PC-3 (cell line): ENCODE measurements at regions not wholly inside any gene's neighbourhood (a gene's known extent, or its start where the extent isn't known, plus 50 kb on each side); places are given as distances from the start of the nearest gene placed in this dataset.

Experiments used
- ATAC-seq: fragments of 200-7000 bp; cut with Tn5 transposase; 2 replicates; pipeline ENCODE4 v1.9.1; 2020; ENCODE audit warnings: mild to moderate bottlenecking, moderate library complexity
- BruUV-seq: library from RNA; stranded (reverse); fragments of 400-500 nt; replicated peaks from 2 replicates; lab custom pipeline; 2021; lab: Mats Ljungman, UMichigan
- CTCF ChIA-PET: fragments of 300-600 bp; sonication (Branson Sonifier 250); formaldehyde crosslinking; loops from one replicate; lab custom pipeline; 2022; ENCODE audit warnings: antibody characterized with exemption; lab: Charles Lee
- POLR2A ChIA-PET: fragments of 300-600 bp; sonication (Branson Sonifier 250); formaldehyde crosslinking; loops from one replicate; lab custom pipeline; 2022; ENCODE audit warnings: antibody characterized with exemption; ENCODE audit not compliant: unreplicated experiment; lab: Charles Lee
- DNase-seq: peaks from one replicate; pipeline ENCODE4 v3.0.0-alpha.2; 2015
- H2AFZ ChIP-seq: fragments of 300-600 bp; sonication (generic); 2 replicates; pipeline ENCODE4 v1.6.0; 2016; ENCODE audit warnings: antibody characterized with exemption, low read length
- H3F3A ChIP-seq: fragments of 300-600 bp; sonication (generic); one replicate; pipeline ENCODE4 v1.6.0; 2017; ENCODE audit warnings: antibody characterized with exemption, low read length, control low read depth, mild to moderate bottlenecking; ENCODE audit not compliant: unreplicated experiment
- H3K27ac ChIP-seq: fragments of 300-600 bp; sonication (generic); 2 replicates; pipeline ENCODE4 v1.5.1; 2016; ENCODE audit warnings: mild to moderate bottlenecking, low read length
- H3K27me3 ChIP-seq: fragments of 300-600 bp; sonication (generic); 2 replicates; pipeline ENCODE4 v1.6.1; 2016; ENCODE audit warnings: low read length, mixed read lengths
- H3K36me3 ChIP-seq: fragments of 300-600 bp; sonication (generic); 2 replicates; pipeline ENCODE4 v1.6.1; 2016; ENCODE audit warnings: low read depth, mixed run types, low read length, mixed read lengths
- H3K4me1 ChIP-seq: fragments of 300-600 bp; sonication (generic); 2 replicates; pipeline ENCODE4 v1.5.1; 2016; ENCODE audit warnings: low read length; ENCODE audit not compliant: insufficient read depth
- H3K4me2 ChIP-seq: fragments of 300-600 bp; sonication (generic); 2 replicates; pipeline ENCODE4 v1.6.0; 2016; ENCODE audit warnings: low read length
- H3K4me3 ChIP-seq: fragments of 300-600 bp; sonication (generic); 2 replicates; pipeline ENCODE4 v1.5.1; 2016; ENCODE audit warnings: mild to moderate bottlenecking, low read length, mixed read lengths
- H3K79me2 ChIP-seq: fragments of 300-600 bp; sonication (generic); 2 replicates; pipeline ENCODE4 v1.6.1; 2017; ENCODE audit warnings: low read length, mixed read lengths
- H3K9ac ChIP-seq: fragments of 300-600 bp; sonication (generic); 2 replicates; pipeline ENCODE4 v1.6.0; 2016; ENCODE audit warnings: mild to moderate bottlenecking, low read length
- H3K9me2 ChIP-seq: fragments of 300-600 bp; sonication (generic); replicated peaks from 2 replicates; pipeline ENCODE4 v1.6.1; 2016; ENCODE audit warnings: mixed run types, low read length, mixed read lengths
- H3K9me3 ChIP-seq: fragments of 300-600 bp; sonication (generic); 2 replicates; pipeline ENCODE4 v1.6.1; 2016; ENCODE audit warnings: low read length, mixed read lengths
- H4K20me1 ChIP-seq: fragments of 300-600 bp; sonication (generic); 2 replicates; pipeline ENCODE4 v1.6.1; 2016; ENCODE audit warnings: low read length, mixed read lengths
- CTCF ChIP-seq: fragments of 300-600 bp; sonication (generic); conservative IDR thresholded peaks from 2 replicates; pipeline ENCODE4 v1.5.1; 2017; ENCODE audit warnings: antibody characterized with exemption, low read depth, mild to moderate bottlenecking, low read length
- EZH2 ChIP-seq: fragments of 300-600 bp; sonication (generic); IDR thresholded peaks from one replicate; pipeline ENCODE4 v1.6.1; 2017; ENCODE audit warnings: antibody characterized with exemption, mild to moderate bottlenecking, low read length; ENCODE audit not compliant: unreplicated experiment
- EZH2phosphoT487 ChIP-seq: fragments of 300-600 bp; sonication (generic); IDR thresholded peaks from 2 replicates; pipeline ENCODE4 v1.6.1; 2018; ENCODE audit warnings: mild to moderate bottlenecking, antibody characterized with exemption, low read length, borderline replicate concordance
- intact Hi-C: fragments of 100-400 bp; cut with micrococcal nuclease; formaldehyde crosslinking; loops from 2 replicates; pipeline ENCODE4 v1.9.0; 2023

DNA sequence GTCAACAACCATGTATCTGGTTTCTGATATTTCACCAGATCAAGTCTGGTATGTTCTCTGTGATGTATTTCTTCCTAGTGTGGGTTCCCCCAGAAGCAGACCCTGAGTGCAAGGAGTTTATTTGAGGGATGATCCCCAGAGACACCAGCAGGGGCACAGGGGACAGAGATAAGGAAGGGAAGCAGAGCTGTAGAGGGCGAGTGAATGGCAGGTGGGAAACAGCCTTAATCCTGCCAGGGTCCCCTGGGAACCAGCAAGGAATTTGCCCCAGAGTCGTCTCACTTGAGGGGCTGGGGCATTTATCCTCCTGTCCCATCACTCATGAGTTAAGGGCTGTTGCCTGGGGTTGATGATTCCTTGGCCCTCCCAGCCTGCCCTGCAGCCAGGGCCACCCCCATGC, 206.4 kb upstream of the BCOR start:
- H3K27ac ChIP-seq: no peak overlapping the region
- H3K4me2 ChIP-seq: no peak overlapping the region
- no peaks in the 10 kb centered on the region for H3K79me2 ChIP-seq
- H3K4me1 ChIP-seq: no peaks in the 10 kb centered on the region
- H3F3A ChIP-seq: no peaks in the 10 kb centered on the region
- H3K9ac ChIP-seq: no peak overlapping the region
- no peak overlapping the region for H3K4me3 ChIP-seq
- no peak for ATAC-seq
- no peak for DNase-seq
- H3K9me3 ChIP-seq: no peaks in the 10 kb centered on the region
- no peak for TF ChIP-seq EZH2
- no peak for TF ChIP-seq CTCF
- no peak for TF ChIP-seq EZH2phosphoT487
- CTCF ChIA-PET: no interaction called here
- no peaks in the 10 kb centered on the region for H3K9me2 ChIP-seq
- no peak overlapping the region for H2AFZ ChIP-seq
- no TSS peak for BruUV-seq
- intact Hi-C loops: no loop called here
- H4K20me1 ChIP-seq: no peaks in the 10 kb centered on the region
- peaks cover 12% of the 10 kb centered on the region for H3K27me3 ChIP-seq
- POLR2A ChIA-PET: no interaction called here
- no peaks in the 10 kb centered on the region for H3K36me3 ChIP-seq

- Histone ChIP-seq H3K4me2 (no peak overlapping the region), H3K4me3 (no peak overlapping the region), H3K9me3 (no peaks in the 10 kb centered on the region), H3F3A (no peaks in the 10 kb centered on the region), H3K27ac (no peak overlapping the region), H3K79me2 (no peaks in the 10 kb centered on the region), H2AFZ (no peak overlapping the region), H3K4me1 (no peaks in the 10 kb centered on the region), H3K9ac (no peak overlapping the region), H4K20me1 (no peaks in the 10 kb centered on the region), H3K36me3 (no peaks in the 10 kb centered on the region), H3K9me2 (no peaks in the 10 kb centered on the region), H3K27me3 (peaks cover 12% of the 10 kb centered on the region; the same call in 1 of the 2 replicates)
- POLR2A ChIA-PET: no interaction called here
- intact Hi-C loops: no loop called here
- ATAC-seq (no peak), DNase-seq (no peak)
- TF ChIP-seq EZH2phosphoT487 (no peak), EZH2 (no peak), CTCF (no peak)
- CTCF ChIA-PET: no interaction called here
- BruUV-seq: no TSS peak
Observed at GRCh38 chrX:40303256-40304077, 205.7 kb upstream of the BCOR start.

DNA sequence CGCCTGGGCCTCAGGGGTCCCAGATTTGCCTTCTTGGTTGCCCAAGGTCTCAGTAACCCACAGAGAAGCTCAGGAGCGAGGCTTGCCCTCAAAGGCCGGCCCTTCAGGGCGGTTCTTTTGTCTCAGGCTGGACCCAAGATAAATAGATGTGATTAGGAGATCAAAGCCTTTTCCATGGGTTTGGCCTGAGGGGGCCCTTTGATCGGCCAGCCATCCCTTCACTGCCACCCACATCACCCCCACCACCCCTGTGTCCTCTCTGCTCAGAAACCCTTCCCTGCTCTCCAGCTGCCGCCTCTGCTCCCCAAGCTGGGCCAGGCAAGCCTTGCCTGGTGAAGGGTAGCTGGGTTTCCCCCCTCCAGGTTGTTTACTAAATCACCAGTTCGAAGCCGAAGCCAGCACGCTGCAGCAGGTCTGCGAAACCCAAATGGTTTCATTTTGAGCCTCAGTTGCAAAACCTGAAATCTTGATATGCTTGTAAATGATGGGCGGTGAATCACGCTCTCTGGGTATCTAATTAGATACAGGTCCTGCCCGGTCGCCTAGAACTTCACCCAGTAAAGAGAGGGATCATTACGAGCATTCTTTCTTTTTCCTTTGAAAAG, 202.6 kb upstream of the BCOR start:
- no TSS peak for BruUV-seq
- ChIA-PET CTCF (no interaction called here), POLR2A (no interaction called here)
- no peak for ATAC-seq
- no peaks in the 10 kb centered on the region for H3K9me2 ChIP-seq
- TF ChIP-seq CTCF (no peak), EZH2phosphoT487 (no peak), EZH2 (no peak)
- no peaks in the 10 kb centered on the region for H3K9me3 ChIP-seq
- no peak overlapping the region for H2AFZ ChIP-seq
- H3K27ac ChIP-seq: no peak overlapping the region
- no peak overlapping the region for H3K9ac ChIP-seq
- H3F3A ChIP-seq: no peaks in the 10 kb centered on the region
- H3K4me1 ChIP-seq: no peaks in the 10 kb centered on the region
- H3K27me3 ChIP-seq: no peaks in the 10 kb centered on the region
- H4K20me1 ChIP-seq: no peaks in the 10 kb centered on the region
- H3K4me3 ChIP-seq: no peak overlapping the region
- H3K36me3 ChIP-seq: no peaks in the 10 kb centered on the region
- intact Hi-C loops: no loop called here
- no peaks in the 10 kb centered on the region for H3K79me2 ChIP-seq
- H3K4me2 ChIP-seq: no peak overlapping the region
- no peak for DNase-seq
